GM21529 (cell line): ENCODE measurements at regions not wholly inside any gene's neighbourhood (a gene's known extent, or its start where the extent isn't known, plus 50 kb on each side); places are given as distances from the start of the nearest gene placed in this dataset.
"Not testable (repeated sequence)": the region's sequence is repeated elsewhere in the genome, so short reads cannot be mapped to it uniquely, and the experiment has no call there.

Source experiments
- ATAC-seq: cut with Tn5 transposase; IDR thresholded peaks from one replicate; pipeline ENCODE4 v1.9.1; 2021; ENCODE audit not compliant: unreplicated experiment

GRCh38 chr14:24744641-24745040 is 110.7 kb upstream of the GZMB start:
- no peak for ATAC-seq

- ATAC-seq = no peak
Measured at GRCh38 chr14:24741871-24742270, 107.9 kb upstream of the GZMB start.

- no peak for ATAC-seq
Measured at GRCh38 chr14:24735984-24736630, 102.1 kb upstream of the GZMB start.

GRCh38 chr14:24734917-24735500 is 101.0 kb upstream of the GZMB start:
- no peak for ATAC-seq

GRCh38 chr14:24726480-24726879 is 92.5 kb upstream of the GZMB start:
- no peak for ATAC-seq

GRCh38 chr14:24725311-24725710 is 91.3 kb upstream of the GZMB start:
- ATAC-seq = no peak

GRCh38 chr14:24721775-24722174 is 87.8 kb upstream of the GZMB start:
- ATAC-seq = no peak

GRCh38 chr14:24715239-24715638 is 81.2 kb upstream of the GZMB start:
- no peak for ATAC-seq

GRCh38 chr14:24713404-24713803 is 79.4 kb upstream of the GZMB start:
- ATAC-seq = peak; percentile 48

- peak; percentile 18 for ATAC-seq
Measured at GRCh38 chr14:24712909-24713308, 78.9 kb upstream of the GZMB start.

- no peak for ATAC-seq
Measured at GRCh38 chr14:24712374-24712773, 78.4 kb upstream of the GZMB start.

- peak; percentile 43 for ATAC-seq
Measured at GRCh38 chr14:24710403-24711112, 76.6 kb upstream of the GZMB start.

- ATAC-seq = no peak
Measured at GRCh38 chr14:24708684-24709083, 74.7 kb upstream of the GZMB start.

- ATAC-seq = no peak
Measured at GRCh38 chr14:24706351-24706750, 72.4 kb upstream of the GZMB start.

GRCh38 chr14:24705840-24706239 is 71.8 kb upstream of the GZMB start:
- ATAC-seq = peak; percentile 84

- no peak for ATAC-seq
Measured at GRCh38 chr14:24701062-24701461, 67.1 kb upstream of the GZMB start.

- ATAC-seq = no peak
Measured at GRCh38 chr14:24700511-24700910, 66.5 kb upstream of the GZMB start.

GRCh38 chr14:24699052-24699451 is 65.1 kb upstream of the GZMB start:
- peak; percentile 56 for ATAC-seq

- not testable (repeated sequence) for ATAC-seq
Measured at GRCh38 chr14:24696280-24696920, 62.4 kb upstream of the GZMB start.

- peak; percentile 62 for ATAC-seq
Measured at GRCh38 chr14:24695265-24696241, 61.6 kb upstream of the GZMB start.

GRCh38 chr14:24694680-24695079 is 60.7 kb upstream of the GZMB start:
- ATAC-seq = no peak
